Lower leg skin (tissue), 4 donors: ENCODE measurements at regions not wholly inside any gene's neighbourhood (a gene's known extent, or its start where the extent isn't known, plus 50 kb on each side); places are given as distances from the start of the nearest gene placed in this dataset.

Source experiments
- DNase-seq, 2 donors: peaks; one replicate each; pipeline ENCODE4 v3.0.0-alpha.2; 2019; ENCODE audit warnings: low spot score in 2 of 2
- H3K4me3 ChIP-seq: fragments of 200-600 bp; sonication (generic); 2 replicates; pipeline ENCODE4 v1.5.1; 2017; ENCODE audit warnings: mild to moderate bottlenecking, low read depth; ENCODE audit not compliant: poor library complexity, severe bottlenecking
- POLR2A ChIP-seq, 2 donors: fragments of 450-650 bp; IDR thresholded peaks; one replicate each; pipeline ENCODE4 v1.6.1; 2016 to 2017; ENCODE audit warnings: antibody characterized with exemption in 2 of 2, mild to moderate bottlenecking in 1 of 2, moderate library complexity in 1 of 2
- WGBS, 2 donors: methylation state at CpG; one replicate each; pipeline ENCODE4 v1.1.5; 2018; 5-methylcytosine and 5-hydroxymethylcytosine counted together
- intact Hi-C: fragments of 100-400 bp; cut with DNase I; formaldehyde crosslinking; loops from one replicate; pipeline ENCODE4 v1.15.0; 2023; ENCODE audit warnings: low total_unique reads
- TF ChIP-seq, protein P1 (sequence below), 3 donors: fragments of 450-650 bp; IDR thresholded peaks; one replicate each; pipeline ENCODE4 v1.5.1; 2016; ENCODE audit warnings: antibody characterized with exemption in 3 of 3, mild to moderate bottlenecking in 3 of 3, moderate library complexity in 2 of 3

DNA sequence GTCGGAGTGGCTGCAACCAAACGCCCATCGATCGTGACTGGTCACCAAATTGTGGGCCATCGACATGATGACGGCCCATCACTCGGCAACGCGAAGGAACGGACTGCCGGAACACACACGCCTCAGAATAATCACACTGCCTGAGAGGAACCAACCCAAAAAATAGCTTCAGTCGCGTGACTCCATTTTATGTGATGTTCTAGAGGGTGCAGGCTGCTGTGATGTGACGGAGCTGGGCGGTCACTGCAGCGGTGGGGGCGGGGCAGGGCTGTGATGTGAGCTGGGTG, 174.6 kb downstream of the CTTN start:
- no peak for DNase-seq
- no peak overlapping the region for H3K4me3 ChIP-seq
- intact Hi-C loops, result no loop called here
- WGBS, 2 donors, result 93 to 94% methylated on average over 18 of the region's 18 CpGs
- no peak for TF ChIP-seq POLR2A (IDR thresholded peaks at IDR 0.05)
- TF ChIP-seq, protein P1, sequence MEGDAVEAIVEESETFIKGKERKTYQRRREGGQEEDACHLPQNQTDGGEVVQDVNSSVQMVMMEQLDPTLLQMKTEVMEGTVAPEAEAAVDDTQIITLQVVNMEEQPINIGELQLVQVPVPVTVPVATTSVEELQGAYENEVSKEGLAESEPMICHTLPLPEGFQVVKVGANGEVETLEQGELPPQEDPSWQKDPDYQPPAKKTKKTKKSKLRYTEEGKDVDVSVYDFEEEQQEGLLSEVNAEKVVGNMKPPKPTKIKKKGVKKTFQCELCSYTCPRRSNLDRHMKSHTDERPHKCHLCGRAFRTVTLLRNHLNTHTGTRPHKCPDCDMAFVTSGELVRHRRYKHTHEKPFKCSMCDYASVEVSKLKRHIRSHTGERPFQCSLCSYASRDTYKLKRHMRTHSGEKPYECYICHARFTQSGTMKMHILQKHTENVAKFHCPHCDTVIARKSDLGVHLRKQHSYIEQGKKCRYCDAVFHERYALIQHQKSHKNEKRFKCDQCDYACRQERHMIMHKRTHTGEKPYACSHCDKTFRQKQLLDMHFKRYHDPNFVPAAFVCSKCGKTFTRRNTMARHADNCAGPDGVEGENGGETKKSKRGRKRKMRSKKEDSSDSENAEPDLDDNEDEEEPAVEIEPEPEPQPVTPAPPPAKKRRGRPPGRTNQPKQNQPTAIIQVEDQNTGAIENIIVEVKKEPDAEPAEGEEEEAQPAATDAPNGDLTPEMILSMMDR (IDR thresholded peaks at IDR 0.05), result no peak

DNA sequence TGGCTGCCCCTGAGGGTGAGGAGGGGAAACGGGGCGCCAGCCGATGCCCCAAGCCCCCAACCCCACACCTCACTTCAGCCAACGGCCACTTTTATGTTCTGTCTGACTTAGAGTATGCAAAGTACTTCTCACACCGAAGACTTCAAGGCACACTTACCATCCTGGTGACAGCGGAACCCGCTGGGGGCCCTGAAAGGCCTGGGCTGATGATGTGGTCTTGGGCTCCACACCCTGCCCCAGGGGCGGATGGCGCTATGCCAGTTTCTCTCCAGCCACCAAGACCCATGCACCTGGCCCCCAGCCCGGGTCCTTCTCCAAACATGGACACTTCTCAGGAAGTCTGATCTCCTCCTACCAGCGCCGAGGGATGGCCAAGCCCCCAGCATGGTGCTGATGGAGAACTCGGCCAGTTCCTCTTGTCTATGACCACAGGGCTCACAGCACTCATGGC, 175.4 kb downstream of the CTTN start:
- no peak for TF ChIP-seq POLR2A (IDR thresholded peaks at IDR 0.05)
- TF ChIP-seq, protein P1 (IDR thresholded peaks at IDR 0.05), result no peak
- no peak overlapping the region for H3K4me3 ChIP-seq
- 86 to 91% methylated on average over 10 to 13 of the region's 13 CpGs for WGBS, 2 donors
- intact Hi-C loops, result no loop called here
- DNase-seq, result no peak

DNA sequence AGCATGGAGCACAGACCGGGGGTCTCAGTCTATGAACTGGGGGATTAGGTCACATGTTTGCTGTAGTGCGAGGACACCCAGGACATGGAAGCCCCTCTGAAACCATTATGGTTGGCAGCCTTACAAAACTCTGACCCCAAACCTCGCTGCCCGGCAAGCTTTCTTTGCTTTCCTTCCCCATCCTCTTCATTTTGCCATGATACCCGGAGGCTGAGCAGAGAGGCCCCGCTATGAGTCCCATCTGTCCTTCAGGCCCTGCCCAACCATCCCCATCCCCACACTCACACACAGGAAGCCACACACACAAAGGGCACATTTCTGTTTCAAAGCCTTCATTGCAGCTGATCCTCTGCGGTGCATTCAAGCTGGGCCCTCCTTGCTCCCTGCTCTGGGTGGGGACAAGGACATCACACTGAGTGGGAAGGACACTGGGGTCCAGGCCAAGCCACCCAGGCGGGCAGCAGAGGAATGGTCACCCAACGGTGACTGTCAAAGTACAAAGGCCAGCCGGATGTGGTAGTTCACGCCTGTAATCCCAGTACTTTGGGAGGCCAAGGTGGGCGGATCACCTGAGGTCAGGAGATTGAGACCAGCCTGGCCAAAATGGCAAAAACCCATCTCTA, 176.5 kb downstream of the CTTN start:
- TF ChIP-seq, protein P1 (IDR thresholded peaks at IDR 0.05), result no peak
- no peak for TF ChIP-seq POLR2A (IDR thresholded peaks at IDR 0.05)
- no peak for DNase-seq
- no peak overlapping the region for H3K4me3 ChIP-seq
- intact Hi-C loops, result no loop called here
- 85 to 87% methylated on average over 12 of the region's 12 CpGs for WGBS, 2 donors

DNA sequence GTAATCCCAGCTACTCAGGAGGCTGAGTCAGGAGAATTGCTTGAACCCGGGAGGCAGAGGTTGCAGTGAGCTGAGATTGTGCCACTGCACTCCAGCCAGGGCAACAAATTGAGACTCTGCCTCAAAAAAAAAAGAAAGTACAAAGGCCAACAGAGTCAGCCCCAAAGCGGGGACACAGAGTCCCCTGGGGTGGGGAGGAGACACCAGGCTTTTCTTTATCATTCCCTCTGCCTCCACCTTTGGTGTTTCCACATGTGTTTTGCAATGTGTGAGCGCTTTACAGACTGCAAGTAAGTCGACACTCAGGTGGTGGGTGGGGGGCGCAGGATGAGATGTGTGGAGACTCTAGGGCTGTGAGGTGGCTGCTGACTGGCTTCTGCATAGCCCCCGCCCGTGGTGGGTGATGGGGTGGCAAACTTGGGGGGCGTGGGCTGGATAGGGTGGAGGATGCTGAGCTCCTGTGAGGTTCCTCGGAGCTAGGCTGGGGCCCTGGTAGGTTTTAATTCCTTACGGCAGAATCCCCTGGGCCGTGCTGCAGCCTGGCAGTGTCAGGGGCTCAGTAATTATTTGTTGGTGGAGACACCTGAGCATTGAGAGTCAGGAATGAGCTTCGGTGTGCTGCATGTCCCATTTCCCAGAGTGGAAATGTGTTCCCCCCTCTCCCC, 177.2 kb downstream of the CTTN start:
- WGBS, 2 donors, result 78 to 82% methylated on average over 12 of the region's 12 CpGs
- no peak for DNase-seq
- H3K4me3 ChIP-seq, result no peak overlapping the region
- intact Hi-C loops, result no loop called here
- TF ChIP-seq, protein P1 (IDR thresholded peaks at IDR 0.05), result no peak
- no peak for TF ChIP-seq POLR2A (IDR thresholded peaks at IDR 0.05)

DNA sequence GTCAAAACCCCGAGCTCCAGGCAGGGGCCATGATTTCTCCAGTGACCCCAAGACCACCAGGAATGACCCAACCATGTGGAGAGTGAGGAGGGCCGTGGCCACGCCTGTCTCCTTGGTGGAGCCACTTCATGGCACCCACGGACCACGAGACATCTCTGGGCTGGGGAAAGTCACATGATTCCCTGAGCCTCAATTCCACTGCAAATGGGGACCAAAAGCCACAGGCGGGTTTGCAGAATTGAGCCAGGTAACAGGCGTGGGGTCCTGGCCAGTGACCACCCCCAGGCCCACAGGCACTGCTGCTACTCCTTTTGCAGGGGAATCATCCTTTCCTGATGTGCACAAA, 178.9 kb downstream of the CTTN start:
- 72 to 76% methylated on average over 7 of the region's 7 CpGs for WGBS, 2 donors
- DNase-seq, result no peak
- intact Hi-C loops, result no loop called here
- no peak overlapping the region for H3K4me3 ChIP-seq
- TF ChIP-seq, protein P1 (IDR thresholded peaks at IDR 0.05), result no peak
- no peak for TF ChIP-seq POLR2A (IDR thresholded peaks at IDR 0.05)

DNA sequence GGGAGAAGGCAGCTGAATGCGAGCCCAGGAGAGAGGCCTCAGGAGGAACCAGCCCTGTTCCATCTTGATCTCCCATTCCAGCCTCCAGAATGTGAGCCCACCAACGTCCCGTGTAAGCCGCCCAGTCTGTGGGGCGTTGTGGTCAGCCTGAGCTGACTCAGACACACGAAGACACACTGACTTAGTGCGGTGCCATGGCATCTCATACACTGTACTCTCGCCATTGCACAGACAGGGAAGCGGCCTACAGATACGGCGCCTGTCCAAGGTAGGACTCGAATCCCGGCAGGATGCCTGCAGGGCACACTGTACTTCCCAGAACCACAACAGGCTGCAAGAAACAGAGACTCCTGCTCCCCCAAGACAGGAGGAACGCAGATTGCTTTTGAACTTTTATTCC, 179.6 kb downstream of the CTTN start:
- H3K4me3 ChIP-seq, result no peak overlapping the region
- DNase-seq, result no peak
- TF ChIP-seq POLR2A (IDR thresholded peaks at IDR 0.05), result no peak
- TF ChIP-seq, protein P1 (IDR thresholded peaks at IDR 0.05), result no peak
- intact Hi-C loops, result no loop called here
- 65 to 69% methylated on average over 14 of the region's 14 CpGs for WGBS, 2 donors
